ENCODE measurements at regions not wholly inside any gene's neighbourhood (a gene's known extent, or its start where the extent isn't known, plus 50 kb on each side); places are given as distances from the start of the nearest gene placed in this dataset.

DNA sequence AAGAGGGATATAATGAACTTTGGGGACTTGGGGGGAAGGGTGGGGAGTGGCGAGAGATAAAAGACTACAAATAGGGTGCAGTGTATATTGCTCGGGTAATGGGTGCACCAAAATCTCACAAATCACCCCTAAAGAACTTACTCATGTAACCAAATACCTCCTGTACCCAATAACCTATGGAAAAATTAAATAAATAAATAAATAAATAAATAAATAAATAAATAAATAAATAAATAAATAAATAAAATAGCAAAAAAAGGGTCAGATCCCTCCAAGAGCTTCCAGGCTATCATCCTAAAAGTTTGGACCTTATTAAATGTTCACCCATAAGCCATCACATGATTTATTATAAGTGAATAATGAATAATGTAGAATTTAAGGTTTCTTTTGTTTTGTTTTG, 636.1 kb upstream of the C16orf82 start:
- ChIA-PET POLR2A (no interaction called here), CTCF (ENCODE audit: unreplicated experiment) (no interaction called here)
- no peak overlapping the region for H2AFZ ChIP-seq (ENCODE audit: low read length)
- H3K27ac ChIP-seq (ENCODE audit: low read depth, low read length, poor library complexity, severe bottlenecking) = no peak overlapping the region
- H3K4me2 ChIP-seq (ENCODE audit: low read length) = no peak overlapping the region
- intact Hi-C loops (cut with micrococcal nuclease; ENCODE audit: unreplicated experiment) = no loop called here
- H3K79me2 ChIP-seq (ENCODE audit: insufficient read depth, low read depth, low read length) = no peaks in the 10 kb centered on the region
- BruUV-seq (replicated peaks) = no TSS peak
- no peak overlapping the region for H3K4me3 ChIP-seq (ENCODE audit: low read depth, low read length, poor library complexity, severe bottlenecking)
- no peak for TF ChIP-seq EZH2phosphoT487 (IDR thresholded peaks at IDR 0.05; ENCODE audit: borderline replicate concordance, low read depth, low read length)
- TF ChIP-seq, protein P1, sequence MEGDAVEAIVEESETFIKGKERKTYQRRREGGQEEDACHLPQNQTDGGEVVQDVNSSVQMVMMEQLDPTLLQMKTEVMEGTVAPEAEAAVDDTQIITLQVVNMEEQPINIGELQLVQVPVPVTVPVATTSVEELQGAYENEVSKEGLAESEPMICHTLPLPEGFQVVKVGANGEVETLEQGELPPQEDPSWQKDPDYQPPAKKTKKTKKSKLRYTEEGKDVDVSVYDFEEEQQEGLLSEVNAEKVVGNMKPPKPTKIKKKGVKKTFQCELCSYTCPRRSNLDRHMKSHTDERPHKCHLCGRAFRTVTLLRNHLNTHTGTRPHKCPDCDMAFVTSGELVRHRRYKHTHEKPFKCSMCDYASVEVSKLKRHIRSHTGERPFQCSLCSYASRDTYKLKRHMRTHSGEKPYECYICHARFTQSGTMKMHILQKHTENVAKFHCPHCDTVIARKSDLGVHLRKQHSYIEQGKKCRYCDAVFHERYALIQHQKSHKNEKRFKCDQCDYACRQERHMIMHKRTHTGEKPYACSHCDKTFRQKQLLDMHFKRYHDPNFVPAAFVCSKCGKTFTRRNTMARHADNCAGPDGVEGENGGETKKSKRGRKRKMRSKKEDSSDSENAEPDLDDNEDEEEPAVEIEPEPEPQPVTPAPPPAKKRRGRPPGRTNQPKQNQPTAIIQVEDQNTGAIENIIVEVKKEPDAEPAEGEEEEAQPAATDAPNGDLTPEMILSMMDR (conservative IDR thresholded peaks at IDR 0.05; ENCODE audit: low read length) = no peak
- H3K36me3 ChIP-seq (ENCODE audit: insufficient read depth, low read length) = no peaks in the 10 kb centered on the region
- no peaks in the 10 kb centered on the region for H3K9me2 ChIP-seq (ENCODE audit: insufficient read depth, low read length)
- no peaks in the 10 kb centered on the region for H3K9me3 ChIP-seq (ENCODE audit: low read length)
- DNase-seq (ENCODE audit: low spot score) = no peak
- H3K4me1 ChIP-seq (ENCODE audit: insufficient read depth, low read length, poor library complexity, severe bottlenecking) = no peaks in the 10 kb centered on the region
- H4K20me1 ChIP-seq (ENCODE audit: insufficient read depth, low read length) = no peaks in the 10 kb centered on the region

DNA sequence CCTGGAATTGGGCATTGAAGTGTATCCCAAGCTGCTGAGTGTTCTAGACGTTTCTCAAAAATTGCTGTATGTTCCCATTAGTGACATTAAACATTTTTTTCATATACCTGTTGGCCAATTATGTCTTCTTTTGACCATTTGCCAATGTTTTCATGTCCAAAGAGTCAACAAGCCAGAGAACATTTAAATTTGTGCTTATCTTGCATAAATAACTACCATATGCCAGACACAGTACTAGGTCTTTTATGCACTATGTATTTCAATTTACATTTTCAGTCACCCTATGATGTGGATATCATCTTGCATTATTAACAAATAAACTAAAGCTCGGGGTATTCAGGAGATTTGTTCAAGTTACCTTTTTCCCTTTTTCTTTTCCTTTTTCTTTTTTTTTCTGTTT, 632.9 kb upstream of the C16orf82 start:
- ChIA-PET CTCF (ENCODE audit: unreplicated experiment) (no interaction called here), POLR2A (interaction anchor here (0.6 kb wide), 1 partner anchor 369 kb away, joined by 6 read pairs; no protein-coding TSS in a partner anchor)
- Histone ChIP-seq H2AFZ (ENCODE audit: low read length) (no peak overlapping the region), H4K20me1 (ENCODE audit: insufficient read depth, low read length) (no peaks in the 10 kb centered on the region), H3K9me3 (ENCODE audit: low read length) (no peaks in the 10 kb centered on the region), H3K36me3 (ENCODE audit: insufficient read depth, low read length) (no peaks in the 10 kb centered on the region), H3K4me2 (ENCODE audit: low read length) (no peak overlapping the region), H3K4me3 (ENCODE audit: low read depth, low read length, poor library complexity, severe bottlenecking) (no peak overlapping the region), H3K4me1 (ENCODE audit: insufficient read depth, low read length, poor library complexity, severe bottlenecking) (no peaks in the 10 kb centered on the region), H3K27ac (ENCODE audit: low read depth, low read length, poor library complexity, severe bottlenecking) (no peak overlapping the region), H3K9me2 (ENCODE audit: insufficient read depth, low read length) (no peaks in the 10 kb centered on the region), H3K79me2 (ENCODE audit: insufficient read depth, low read depth, low read length) (no peaks in the 10 kb centered on the region)
- intact Hi-C loops (cut with micrococcal nuclease; ENCODE audit: unreplicated experiment) = no loop called here
- DNase-seq (ENCODE audit: low spot score) = no peak
- TF ChIP-seq, protein P1 (conservative IDR thresholded peaks at IDR 0.05; ENCODE audit: low read length) = no peak
- TF ChIP-seq EZH2phosphoT487 (IDR thresholded peaks at IDR 0.05; ENCODE audit: borderline replicate concordance, low read depth, low read length) = no peak
- BruUV-seq (replicated peaks) = no TSS peak

DNA sequence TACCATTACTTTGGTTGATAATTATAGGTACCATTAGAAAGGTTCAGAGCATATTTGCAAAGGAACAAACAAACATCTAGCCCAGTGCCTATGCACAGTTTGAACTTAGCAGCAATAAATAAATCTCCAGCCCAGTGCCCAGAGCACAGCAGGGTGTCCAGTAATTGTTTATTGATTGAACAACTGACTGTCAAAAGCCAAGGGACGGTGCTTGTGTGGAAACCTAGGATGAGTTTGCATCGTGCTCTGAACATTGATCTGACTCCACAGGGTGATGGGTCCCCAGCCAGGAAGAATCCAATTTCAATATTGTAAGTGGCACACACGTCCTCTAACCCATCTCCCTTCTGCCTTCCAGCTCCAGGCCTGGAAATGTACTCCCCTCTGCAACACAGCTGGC, 625.5 kb upstream of the C16orf82 start:
- POLR2A ChIA-PET = no interaction called here

More for the DNA sequence above, 625.5 kb upstream of the C16orf82 start:
- Histone ChIP-seq H3K36me3 (ENCODE audit: insufficient read depth, low read length) (no peaks in the 10 kb centered on the region), H3K79me2 (ENCODE audit: insufficient read depth, low read depth, low read length) (no peaks in the 10 kb centered on the region), H3K4me3 (ENCODE audit: low read depth, low read length, poor library complexity, severe bottlenecking) (no peak overlapping the region), H3K9me2 (ENCODE audit: insufficient read depth, low read length) (no peaks in the 10 kb centered on the region), H3K9me3 (ENCODE audit: low read length) (no peaks in the 10 kb centered on the region), H4K20me1 (ENCODE audit: insufficient read depth, low read length) (no peaks in the 10 kb centered on the region), H3K27ac (ENCODE audit: low read depth, low read length, poor library complexity, severe bottlenecking) (no peak overlapping the region), H2AFZ (ENCODE audit: low read length) (no peak overlapping the region), H3K4me1 (ENCODE audit: insufficient read depth, low read length, poor library complexity, severe bottlenecking) (no peaks in the 10 kb centered on the region), H3K4me2 (ENCODE audit: low read length) (no peak overlapping the region)
- CTCF ChIA-PET (ENCODE audit: unreplicated experiment) = no interaction called here
- no peak for DNase-seq (ENCODE audit: low spot score)
- TF ChIP-seq, protein P1 (conservative IDR thresholded peaks at IDR 0.05; ENCODE audit: low read length) = no peak
- no peak for TF ChIP-seq EZH2phosphoT487 (IDR thresholded peaks at IDR 0.05; ENCODE audit: borderline replicate concordance, low read depth, low read length)
- intact Hi-C loops (cut with micrococcal nuclease; ENCODE audit: unreplicated experiment) = no loop called here
- BruUV-seq (replicated peaks) = no TSS peak
